Panc1 (cell line): ENCODE measurements at regions not wholly inside any gene's neighbourhood (a gene's known extent, or its start where the extent isn't known, plus 50 kb on each side); places are given as distances from the start of the nearest gene placed in this dataset.

ENCODE experiments used
- CTCF ChIP-seq: fragments of 450-650 bp; IDR thresholded peaks from 2 replicates; pipeline ENCODE4 v1.5.1; 2017; ENCODE audit warnings: mild to moderate bottlenecking
- TF ChIP-seq, protein P1 (sequence below), 2 experiments: IDR thresholded peaks; 2 replicates each; pipeline ENCODE4 v1.6.1; 2011 to 2012; ENCODE audit warnings: low read depth in 2 of 2, control low read depth in 1 of 2, low read length in 1 of 2, mild to moderate bottlenecking in 1 of 2, moderate library complexity in 1 of 2; ENCODE audit not compliant: insufficient read depth in 1 of 2

GRCh38 chr3:78511840-78512239 lies 1256.0 kb downstream of the ROBO1 start:
- no peak for TF ChIP-seq CTCF
- TF ChIP-seq, protein P1, sequence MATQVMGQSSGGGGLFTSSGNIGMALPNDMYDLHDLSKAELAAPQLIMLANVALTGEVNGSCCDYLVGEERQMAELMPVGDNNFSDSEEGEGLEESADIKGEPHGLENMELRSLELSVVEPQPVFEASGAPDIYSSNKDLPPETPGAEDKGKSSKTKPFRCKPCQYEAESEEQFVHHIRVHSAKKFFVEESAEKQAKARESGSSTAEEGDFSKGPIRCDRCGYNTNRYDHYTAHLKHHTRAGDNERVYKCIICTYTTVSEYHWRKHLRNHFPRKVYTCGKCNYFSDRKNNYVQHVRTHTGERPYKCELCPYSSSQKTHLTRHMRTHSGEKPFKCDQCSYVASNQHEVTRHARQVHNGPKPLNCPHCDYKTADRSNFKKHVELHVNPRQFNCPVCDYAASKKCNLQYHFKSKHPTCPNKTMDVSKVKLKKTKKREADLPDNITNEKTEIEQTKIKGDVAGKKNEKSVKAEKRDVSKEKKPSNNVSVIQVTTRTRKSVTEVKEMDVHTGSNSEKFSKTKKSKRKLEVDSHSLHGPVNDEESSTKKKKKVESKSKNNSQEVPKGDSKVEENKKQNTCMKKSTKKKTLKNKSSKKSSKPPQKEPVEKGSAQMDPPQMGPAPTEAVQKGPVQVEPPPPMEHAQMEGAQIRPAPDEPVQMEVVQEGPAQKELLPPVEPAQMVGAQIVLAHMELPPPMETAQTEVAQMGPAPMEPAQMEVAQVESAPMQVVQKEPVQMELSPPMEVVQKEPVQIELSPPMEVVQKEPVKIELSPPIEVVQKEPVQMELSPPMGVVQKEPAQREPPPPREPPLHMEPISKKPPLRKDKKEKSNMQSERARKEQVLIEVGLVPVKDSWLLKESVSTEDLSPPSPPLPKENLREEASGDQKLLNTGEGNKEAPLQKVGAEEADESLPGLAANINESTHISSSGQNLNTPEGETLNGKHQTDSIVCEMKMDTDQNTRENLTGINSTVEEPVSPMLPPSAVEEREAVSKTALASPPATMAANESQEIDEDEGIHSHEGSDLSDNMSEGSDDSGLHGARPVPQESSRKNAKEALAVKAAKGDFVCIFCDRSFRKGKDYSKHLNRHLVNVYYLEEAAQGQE (IDR thresholded peaks at IDR 0.05; ENCODE audit: insufficient read depth in 1 of 2, low read depth in 2 of 2, low read length in 1 of 2), result no peak
